ENCODE measurements at regions not wholly inside any gene's neighbourhood (a gene's known extent, or its start where the extent isn't known, plus 50 kb on each side); places are given as distances from the start of the nearest gene placed in this dataset.
A peak's percentile ranks its signal among the peaks of the same experiment; 100 is the strongest.

DNA sequence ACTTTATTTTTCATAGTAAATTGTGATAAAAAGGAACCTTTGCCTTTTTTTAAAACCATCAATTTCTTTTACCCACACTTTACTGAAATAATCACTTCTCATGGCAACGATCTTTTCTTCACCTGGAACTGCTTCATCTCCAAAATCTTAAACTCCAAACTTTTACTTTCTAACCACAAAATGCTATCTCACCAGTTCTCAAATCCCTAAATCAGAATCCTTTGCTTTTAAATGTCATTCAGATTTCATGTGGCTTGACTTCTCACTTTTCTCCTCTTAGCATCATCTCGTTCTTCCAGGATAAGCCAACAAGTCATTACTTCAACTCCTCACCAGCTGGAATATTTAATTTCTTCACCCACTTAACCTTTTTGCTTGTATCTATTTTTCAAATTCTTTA is 284.3 kb upstream of the RASGEF1B start:
- no peaks in the 10 kb centered on the region for H3K36me3 ChIP-seq
- TF ChIP-seq, protein P1, sequence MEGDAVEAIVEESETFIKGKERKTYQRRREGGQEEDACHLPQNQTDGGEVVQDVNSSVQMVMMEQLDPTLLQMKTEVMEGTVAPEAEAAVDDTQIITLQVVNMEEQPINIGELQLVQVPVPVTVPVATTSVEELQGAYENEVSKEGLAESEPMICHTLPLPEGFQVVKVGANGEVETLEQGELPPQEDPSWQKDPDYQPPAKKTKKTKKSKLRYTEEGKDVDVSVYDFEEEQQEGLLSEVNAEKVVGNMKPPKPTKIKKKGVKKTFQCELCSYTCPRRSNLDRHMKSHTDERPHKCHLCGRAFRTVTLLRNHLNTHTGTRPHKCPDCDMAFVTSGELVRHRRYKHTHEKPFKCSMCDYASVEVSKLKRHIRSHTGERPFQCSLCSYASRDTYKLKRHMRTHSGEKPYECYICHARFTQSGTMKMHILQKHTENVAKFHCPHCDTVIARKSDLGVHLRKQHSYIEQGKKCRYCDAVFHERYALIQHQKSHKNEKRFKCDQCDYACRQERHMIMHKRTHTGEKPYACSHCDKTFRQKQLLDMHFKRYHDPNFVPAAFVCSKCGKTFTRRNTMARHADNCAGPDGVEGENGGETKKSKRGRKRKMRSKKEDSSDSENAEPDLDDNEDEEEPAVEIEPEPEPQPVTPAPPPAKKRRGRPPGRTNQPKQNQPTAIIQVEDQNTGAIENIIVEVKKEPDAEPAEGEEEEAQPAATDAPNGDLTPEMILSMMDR (IDR thresholded peaks at IDR 0.05), result no peak
- no peak overlapping the region for H3K27ac ChIP-seq
- DNase-seq (no peak), ATAC-seq (no peak)
- H3K4me1 ChIP-seq, result no peaks in the 10 kb centered on the region
- intact Hi-C loops (cut with DNase I), result no loop called here
- no peak overlapping the region for H3K4me3 ChIP-seq
- H3K27me3 ChIP-seq, result no peaks in the 10 kb centered on the region
- H3K9me3 ChIP-seq, result no peaks in the 10 kb centered on the region

DNA sequence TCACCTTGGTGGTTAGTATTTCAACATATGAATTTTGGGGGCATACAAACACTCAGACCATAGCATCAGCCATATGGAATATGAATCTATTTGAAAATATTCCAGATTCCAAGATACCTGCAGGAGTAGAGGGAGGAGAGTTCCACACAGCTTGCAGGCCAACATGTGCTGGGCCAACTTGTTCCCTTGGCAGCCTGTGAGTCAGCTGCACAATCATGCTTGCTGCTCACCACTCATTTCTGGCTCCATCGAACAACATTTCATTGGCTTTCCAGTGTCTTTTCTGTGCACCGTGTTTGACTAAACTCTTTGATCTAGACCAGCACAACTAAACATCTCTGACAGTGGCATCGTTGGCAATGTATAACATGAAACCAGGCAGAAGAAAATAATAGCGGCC is 282.5 kb upstream of the RASGEF1B start:
- Histone ChIP-seq H3K4me1 (no peaks in the 10 kb centered on the region), H3K27ac (no peak overlapping the region), H3K36me3 (no peaks in the 10 kb centered on the region), H3K27me3 (no peaks in the 10 kb centered on the region), H3K4me3 (no peak overlapping the region), H3K9me3 (no peaks in the 10 kb centered on the region)
- ATAC-seq, result no peak
- intact Hi-C loops (cut with DNase I), result no loop called here
- DNase-seq, result no peak
- TF ChIP-seq, protein P1 (IDR thresholded peaks at IDR 0.05), result no peak

DNA sequence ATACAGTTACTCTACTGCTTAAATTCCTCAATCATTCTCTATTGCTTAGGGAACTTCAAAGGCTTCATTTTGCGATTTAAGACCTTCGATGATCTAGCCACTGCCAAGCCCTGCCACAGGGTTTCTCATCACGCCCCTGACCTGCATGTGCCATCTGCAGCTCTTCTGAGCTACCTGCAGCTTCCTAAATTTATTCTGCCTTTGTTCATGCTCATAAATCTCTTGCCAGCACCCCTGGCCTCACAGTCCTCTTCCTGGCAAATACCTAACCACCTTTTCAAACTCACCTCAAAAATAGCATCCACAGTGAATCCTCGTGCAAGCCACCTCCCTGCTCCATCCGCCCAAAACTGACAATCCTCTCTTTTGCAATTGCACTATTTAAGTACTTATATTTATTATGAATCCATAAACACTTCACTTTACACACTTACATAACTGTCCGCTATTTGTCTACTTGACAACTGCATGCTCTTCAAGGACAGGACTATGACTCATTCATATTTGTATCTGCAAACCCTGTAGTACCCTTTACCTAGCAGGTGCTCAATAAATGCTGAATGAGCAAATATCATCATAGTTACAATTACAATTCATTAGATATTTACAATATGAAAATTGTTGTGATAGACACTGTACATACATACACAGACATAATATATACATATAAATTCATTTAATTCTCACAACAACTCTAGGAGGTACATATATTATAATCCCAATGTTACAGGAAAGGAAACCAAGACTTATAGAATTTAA is 280.0 kb upstream of the RASGEF1B start:
- TF ChIP-seq, protein P1 (IDR thresholded peaks at IDR 0.05), result no peak
- no peaks in the 10 kb centered on the region for H3K9me3 ChIP-seq
- H3K4me1 ChIP-seq, result peaks cover 6 to 10% of the 10 kb centered on the region in 2 donors
- DNase-seq (no peak), ATAC-seq (no peak)
- H3K4me3 ChIP-seq, result no peak overlapping the region
- no peaks in the 10 kb centered on the region for H3K36me3 ChIP-seq
- no peak overlapping the region for H3K27ac ChIP-seq
- intact Hi-C loops (cut with DNase I), result no loop called here
- no peaks in the 10 kb centered on the region for H3K27me3 ChIP-seq

DNA sequence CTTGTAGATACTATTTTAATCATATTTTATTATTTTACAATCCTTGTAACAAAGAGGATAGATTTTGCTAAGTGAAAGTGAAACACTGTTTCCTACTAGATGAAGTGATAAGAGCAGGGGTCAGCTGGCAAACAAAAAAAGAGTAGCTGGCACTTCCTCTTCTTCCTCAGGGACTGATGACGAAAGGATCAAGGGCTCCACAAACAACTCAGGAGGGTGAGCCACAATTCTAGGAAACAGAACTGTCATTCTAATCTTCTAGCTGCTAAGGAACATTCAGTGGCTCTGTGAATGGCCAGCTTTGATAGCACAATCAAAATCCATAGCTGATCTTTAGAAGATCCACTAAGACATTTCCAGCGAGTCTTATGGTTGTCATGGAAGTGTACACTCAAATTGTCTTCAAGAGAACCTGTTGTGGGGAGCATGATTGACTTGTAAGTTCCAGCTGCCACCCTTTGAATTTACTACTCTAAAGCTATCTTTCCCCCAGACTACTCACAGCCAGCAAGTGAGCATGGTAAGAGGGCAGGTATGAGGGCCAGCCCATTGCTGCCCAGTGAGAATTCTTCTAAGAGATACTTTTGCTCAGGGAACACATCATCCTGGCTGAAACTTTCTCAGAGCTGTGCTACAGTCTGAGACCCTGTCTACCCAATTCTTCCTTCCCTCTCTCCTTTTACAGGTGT is 275.7 kb upstream of the RASGEF1B start:
- intact Hi-C loops (cut with DNase I), result no loop called here
- H3K27me3 ChIP-seq, result no peaks in the 10 kb centered on the region
- ATAC-seq (peak; percentile 92), DNase-seq (peak in 1 of 4 donors; percentile 40)
- TF ChIP-seq, protein P1 (IDR thresholded peaks at IDR 0.05), result no peak
- peaks cover 6 to 12% of the 10 kb centered on the region in 2 donors for H3K4me1 ChIP-seq
- H3K9me3 ChIP-seq, result no peaks in the 10 kb centered on the region
- H3K27ac ChIP-seq, result peak overlapping the region in 1 of 2 donors; percentile 65
- no peak overlapping the region for H3K4me3 ChIP-seq
- no peaks in the 10 kb centered on the region for H3K36me3 ChIP-seq

DNA sequence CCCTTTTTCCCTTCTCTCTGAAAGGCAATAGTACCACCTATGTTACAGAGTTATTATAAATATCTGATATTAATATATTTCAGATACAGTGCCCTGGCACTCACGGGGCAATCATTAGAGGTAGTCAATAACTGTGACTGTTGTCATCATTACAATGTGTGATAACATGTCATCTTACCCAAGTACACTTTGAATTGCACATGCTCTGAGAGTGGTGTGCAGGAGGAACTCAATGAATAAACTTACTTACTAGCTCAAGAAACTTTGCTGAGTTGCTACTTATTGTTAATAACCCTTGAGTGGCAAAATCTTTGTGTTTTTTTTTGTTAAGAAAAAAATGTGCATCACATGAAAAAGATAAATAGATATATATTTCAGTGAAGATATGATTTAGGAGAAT is 275.1 kb upstream of the RASGEF1B start:
- Histone ChIP-seq H3K4me3 (no peak overlapping the region), H3K36me3 (no peaks in the 10 kb centered on the region), H3K4me1 (peaks cover 6 to 12% of the 10 kb centered on the region in 2 donors), H3K27me3 (no peaks in the 10 kb centered on the region), H3K27ac (no peak overlapping the region), H3K9me3 (no peaks in the 10 kb centered on the region)
- TF ChIP-seq, protein P1 (IDR thresholded peaks at IDR 0.05), result no peak
- intact Hi-C loops (cut with DNase I), result no loop called here
- ATAC-seq, result no peak
- no peak for DNase-seq
